ENCODE measurements at regions not wholly inside any gene's neighbourhood (a gene's known extent, or its start where the extent isn't known, plus 50 kb on each side); places are given as distances from the start of the nearest gene placed in this dataset.
"Not testable (repeated sequence)": the region's sequence is repeated elsewhere in the genome, so short reads cannot be mapped to it uniquely, and the experiment has no call there.

GRCh38 chr1:157352817-157353408, 199.4 kb downstream of the FCRL5 start:
- H3K4me1 ChIP-seq, result no peaks in the 10 kb centered on the region
- H3K9me3 ChIP-seq, result no peaks in the 10 kb centered on the region
- peaks cover 0 to 12% (median 0%) of the 10 kb centered on the region in 4 donors for H3K27me3 ChIP-seq
- H3K27ac ChIP-seq (replicated peaks in 1 of 4), result no peak overlapping the region
- no peaks in the 10 kb centered on the region for H3K36me3 ChIP-seq
- TF ChIP-seq POLR2A (IDR thresholded peaks at IDR 0.05; ENCODE audit: low read depth), result no peak
- TF ChIP-seq CTCF (IDR thresholded peaks at IDR 0.05), result no peak
- TF ChIP-seq POLR2AphosphoS5 (IDR thresholded peaks at IDR 0.05), result no peak
- no peak for TF ChIP-seq EP300 (IDR thresholded peaks at IDR 0.05)
- 63% methylated on average over 1 of the region's 1 CpG for WGBS
- intact Hi-C loops (cut with DNase I), result no loop called here
- peak; percentile 74 for DNase-seq (ENCODE audit: extremely low spot score)
- no peak overlapping the region for H3K4me3 ChIP-seq

- Histone ChIP-seq H3K27me3 (peaks cover 0 to 16% (median 0%) of the 10 kb centered on the region in 4 donors), H3K27ac (replicated peaks in 1 of 4) (no peak overlapping the region), H3K9me3 (no peaks in the 10 kb centered on the region), H3K36me3 (no peaks in the 10 kb centered on the region), H3K4me1 (no peaks in the 10 kb centered on the region), H3K4me3 (no peak overlapping the region)
- intact Hi-C loops (cut with DNase I), result no loop called here
- 100% methylated on average over 3 of the region's 3 CpGs for WGBS
- TF ChIP-seq POLR2A (IDR thresholded peaks at IDR 0.05; ENCODE audit: low read depth) (no peak), EP300 (IDR thresholded peaks at IDR 0.05) (no peak), POLR2AphosphoS5 (IDR thresholded peaks at IDR 0.05) (no peak)
- DNase-seq (ENCODE audit: extremely low spot score), result peak; percentile 78
Observed at GRCh38 chr1:157352216-157352615, 200.1 kb downstream of the FCRL5 start.

- H3K27ac ChIP-seq (replicated peaks in 1 of 4); H3K4me3 ChIP-seq; H3K4me1 ChIP-seq; H3K36me3 ChIP-seq; intact Hi-C loops (cut with DNase I); H3K9me3 ChIP-seq: not testable (repeated sequence)
- H3K27me3 ChIP-seq, result peaks cover 0 to 16% (median 0%) of the 10 kb centered on the region in 4 donors
- WGBS, result 100% methylated on average over 2 of the region's 2 CpGs
- DNase-seq (ENCODE audit: extremely low spot score), result peak; percentile 4
Observed at GRCh38 chr1:157351800-157352199, 200.5 kb downstream of the FCRL5 start.

- Histone ChIP-seq H3K36me3 (no peaks in the 10 kb centered on the region), H3K27ac (replicated peaks in 1 of 4) (no peak overlapping the region), H3K4me1 (no peaks in the 10 kb centered on the region), H3K4me3 (no peak overlapping the region), H3K27me3 (peaks cover 0 to 16% (median 0%) of the 10 kb centered on the region in 4 donors), H3K9me3 (peaks cover 0 to 5% (median 2%) of the 10 kb centered on the region in 4 donors)
- intact Hi-C loops (cut with DNase I), result no loop called here
- TF ChIP-seq CTCF (IDR thresholded peaks at IDR 0.05) (no peak), POLR2AphosphoS5 (IDR thresholded peaks at IDR 0.05) (no peak), POLR2A (IDR thresholded peaks at IDR 0.05; ENCODE audit: low read depth) (no peak), EP300 (IDR thresholded peaks at IDR 0.05) (no peak)
- WGBS, result 70% methylated on average over 4 of the region's 4 CpGs
- DNase-seq (ENCODE audit: extremely low spot score), result no peak
Observed at GRCh38 chr1:157348538-157349480, 203.5 kb downstream of the FCRL5 start.

- Histone ChIP-seq H3K4me3 (no peak overlapping the region), H3K36me3 (no peaks in the 10 kb centered on the region), H3K9me3 (peaks cover 0 to 5% (median 2%) of the 10 kb centered on the region in 4 donors), H3K4me1 (no peaks in the 10 kb centered on the region), H3K27me3 (peaks cover 0 to 16% (median 0%) of the 10 kb centered on the region in 4 donors), H3K27ac (replicated peaks in 1 of 4) (no peak overlapping the region)
- TF ChIP-seq CTCF (IDR thresholded peaks at IDR 0.05) (no peak), POLR2A (IDR thresholded peaks at IDR 0.05; ENCODE audit: low read depth) (no peak)
- WGBS, result no CpG with 5 or more reads among the region's 1 CpG
- intact Hi-C loops (cut with DNase I), result no loop called here
- DNase-seq (ENCODE audit: extremely low spot score), result no peak
Observed at GRCh38 chr1:157347506-157347905, 204.8 kb downstream of the FCRL5 start.

- H3K27me3 ChIP-seq; H3K4me1 ChIP-seq; DNase-seq (ENCODE audit: extremely low spot score); H3K27ac ChIP-seq (replicated peaks in 1 of 4); H3K9me3 ChIP-seq; H3K4me3 ChIP-seq; intact Hi-C loops (cut with DNase I); H3K36me3 ChIP-seq: not testable (repeated sequence)
- WGBS, result 89% methylated on average over 1 of the region's 1 CpG
Observed at GRCh38 chr1:157337785-157338184, 199.6 kb upstream of the ETV3 start.
